ENCODE measurements at regions not wholly inside any gene's neighbourhood (a gene's known extent, or its start where the extent isn't known, plus 50 kb on each side); places are given as distances from the start of the nearest gene placed in this dataset.
"Not testable (repeated sequence)": the region's sequence is repeated elsewhere in the genome, so short reads cannot be mapped to it uniquely, and the experiment has no call there.

DNA sequence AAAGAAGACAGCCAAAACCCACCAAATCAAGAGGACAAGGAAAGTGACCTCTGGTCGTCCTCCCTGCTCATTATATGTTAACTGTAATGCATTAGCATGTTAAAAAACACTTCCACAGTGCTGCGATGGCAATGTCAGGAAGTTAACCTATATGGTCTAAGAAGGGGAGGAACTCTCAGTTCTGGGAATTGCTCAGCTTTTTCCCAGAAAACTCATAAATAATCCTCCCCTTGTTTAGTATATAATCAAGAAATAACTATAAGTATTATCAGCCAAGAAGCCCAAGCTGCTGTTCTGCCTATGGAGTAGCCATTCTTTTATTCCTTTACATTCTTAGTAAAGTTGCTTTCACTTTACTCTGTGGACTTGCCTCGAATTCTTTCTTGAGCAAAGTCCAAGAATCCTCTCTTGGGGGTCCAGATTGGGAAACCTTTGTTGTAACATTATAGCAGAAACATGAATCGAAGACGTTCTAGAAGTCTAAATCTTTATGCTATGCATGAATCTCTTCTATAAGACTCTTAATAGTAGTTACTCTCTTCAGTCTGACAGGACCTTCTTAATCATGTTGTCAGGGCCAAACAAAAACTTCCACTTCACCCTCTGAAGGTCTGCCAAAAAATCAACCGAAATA, 110.0 kb upstream of the VANGL1 start:
- peak; percentile 48 for DNase-seq

DNA sequence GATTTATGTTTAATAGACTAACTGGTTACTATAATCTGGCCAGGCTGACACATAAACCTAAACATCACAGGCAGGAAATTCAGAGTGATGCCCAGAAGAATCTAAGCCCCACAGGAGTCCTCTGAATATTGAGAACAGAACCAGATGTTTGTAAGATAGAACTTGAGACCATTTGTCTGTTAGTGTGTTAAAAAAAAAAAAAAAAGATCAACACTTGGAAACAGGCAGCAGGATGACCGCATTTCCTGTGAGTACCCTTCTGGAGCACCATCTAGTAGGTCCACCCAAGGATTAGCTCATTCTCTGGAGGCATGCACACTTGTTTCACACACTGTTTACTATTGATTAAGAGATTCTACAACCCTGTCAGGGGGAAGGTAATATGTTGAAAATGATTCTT, 111.4 kb upstream of the VANGL1 start:
- peak; percentile 56 for DNase-seq

DNA sequence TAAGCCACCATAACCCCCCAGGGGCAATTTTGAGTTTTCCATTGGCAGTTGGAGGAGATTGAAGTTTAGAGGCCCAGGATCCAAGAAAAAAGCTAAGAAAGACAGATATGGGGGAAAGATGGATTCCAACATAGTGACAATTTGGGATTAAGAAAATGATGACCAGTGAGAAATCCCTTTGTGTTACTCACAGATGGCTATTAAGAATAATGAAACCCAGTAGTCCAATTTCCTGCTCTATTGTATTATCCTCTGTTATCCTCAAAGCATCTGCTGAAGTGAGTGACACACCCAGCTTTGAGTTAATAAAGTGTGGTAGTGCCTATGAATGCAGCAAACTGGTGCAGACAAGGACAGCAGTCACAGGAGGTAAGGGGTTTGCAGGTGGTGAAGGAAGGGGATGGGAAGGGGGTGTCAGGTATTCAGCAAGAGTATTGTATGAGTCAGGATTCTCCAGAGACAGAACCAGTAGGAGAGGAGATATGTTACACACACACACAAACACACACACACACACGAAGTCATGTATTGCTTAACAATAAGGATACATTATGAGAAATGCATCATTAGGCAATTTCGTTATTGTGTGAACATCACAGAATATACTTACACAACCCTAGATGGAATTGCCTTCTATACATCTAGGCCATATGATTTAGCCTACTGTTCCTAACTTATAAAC, 112.4 kb upstream of the VANGL1 start:
- no peak for DNase-seq

DNA sequence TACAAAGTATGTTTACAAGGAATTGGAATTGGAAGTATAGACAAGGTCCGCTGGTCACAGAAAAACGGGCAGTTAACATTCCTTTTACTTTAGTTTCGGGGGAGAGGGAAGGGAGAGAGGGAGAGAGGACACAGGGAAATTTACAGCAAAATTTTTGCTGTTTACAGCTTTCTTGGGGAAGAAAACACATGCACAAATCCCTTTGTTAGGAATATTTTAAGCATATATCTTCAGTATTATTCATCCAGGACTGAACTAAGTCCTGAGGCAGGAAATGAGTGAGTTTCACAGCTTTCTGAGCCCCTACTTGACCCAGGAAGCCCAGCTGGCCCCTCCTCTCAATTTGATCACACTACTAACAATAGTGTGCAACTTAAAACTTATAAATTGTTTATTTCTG, 113.4 kb upstream of the VANGL1 start:
- not testable (repeated sequence) for DNase-seq

DNA sequence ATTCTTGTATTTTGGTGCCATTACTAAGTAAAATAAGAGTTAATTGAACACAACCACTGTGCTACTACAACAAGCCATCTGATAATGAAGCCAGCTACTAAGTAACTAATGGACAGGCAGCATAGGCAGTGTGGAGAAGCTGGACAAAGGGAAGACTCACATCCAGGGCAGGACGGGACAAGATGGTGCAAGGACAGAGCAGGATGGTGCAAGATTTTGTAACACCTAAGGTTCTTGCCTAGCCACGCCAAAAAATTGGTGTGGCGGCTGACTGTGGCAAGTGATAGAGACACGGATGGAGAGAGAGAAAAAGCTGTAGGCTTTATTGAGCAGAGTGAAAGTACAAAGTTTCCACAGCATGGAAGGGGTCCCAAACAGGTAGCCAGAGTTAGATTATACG, 114.0 kb upstream of the VANGL1 start:
- DNase-seq = no peak

DNA sequence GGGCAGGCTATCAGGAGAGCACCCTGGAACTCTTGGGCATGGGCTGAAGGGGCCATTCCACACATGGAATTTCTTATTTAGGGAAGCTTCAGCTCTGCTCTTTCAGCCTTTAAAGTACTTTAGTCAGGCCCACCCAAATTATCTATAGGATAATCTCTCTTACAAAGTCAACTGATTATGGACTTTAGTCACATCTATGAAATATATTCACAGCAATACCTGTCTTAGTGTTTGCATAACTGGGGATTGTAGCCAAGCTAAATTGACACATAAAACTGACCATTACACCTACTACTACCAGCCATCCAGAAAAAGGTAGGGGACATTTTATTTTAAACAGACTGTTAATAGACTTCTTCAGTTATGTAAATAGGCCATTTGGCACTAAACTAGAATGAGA, 114.9 kb upstream of the VANGL1 start:
- no peak for DNase-seq

DNA sequence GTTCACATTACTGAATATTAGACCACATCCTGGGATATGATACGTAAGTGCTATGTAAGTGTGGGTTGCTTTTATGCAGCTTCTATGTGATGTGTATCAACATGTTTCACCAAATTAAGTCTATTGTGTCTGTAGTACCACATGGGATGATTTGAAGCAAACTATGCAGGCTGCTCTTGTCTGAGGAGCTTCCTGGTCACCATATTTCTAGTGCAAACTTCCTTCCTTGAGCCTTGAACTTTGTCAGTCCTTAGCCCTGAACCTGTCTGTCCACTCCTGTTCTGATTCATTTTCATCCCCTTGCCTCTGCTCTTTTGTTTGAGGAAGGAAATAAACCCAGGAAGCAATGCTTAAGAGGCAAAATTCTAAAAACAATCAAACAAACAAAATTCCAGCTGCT, 117.5 kb upstream of the VANGL1 start:
- DNase-seq = no peak

DNA sequence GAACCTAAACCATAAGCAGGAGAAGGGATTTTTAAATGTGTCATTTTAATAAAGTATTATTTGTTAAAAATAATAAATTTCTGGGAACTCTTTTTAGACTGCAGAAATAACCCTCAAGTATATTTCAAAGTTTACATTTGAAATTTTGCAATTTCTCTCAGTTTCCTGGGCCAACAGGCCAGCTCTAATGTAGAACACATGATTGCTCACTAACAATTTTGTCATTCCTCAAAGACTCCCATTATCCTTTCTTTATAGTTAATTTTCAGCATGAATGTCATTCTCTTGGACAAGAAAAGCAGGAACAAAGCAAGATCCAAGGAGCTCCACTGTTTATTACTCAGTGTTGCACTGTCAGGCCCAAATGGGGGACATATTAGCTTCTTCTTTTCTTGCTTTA, 119.4 kb upstream of the VANGL1 start:
- no peak for DNase-seq

DNA sequence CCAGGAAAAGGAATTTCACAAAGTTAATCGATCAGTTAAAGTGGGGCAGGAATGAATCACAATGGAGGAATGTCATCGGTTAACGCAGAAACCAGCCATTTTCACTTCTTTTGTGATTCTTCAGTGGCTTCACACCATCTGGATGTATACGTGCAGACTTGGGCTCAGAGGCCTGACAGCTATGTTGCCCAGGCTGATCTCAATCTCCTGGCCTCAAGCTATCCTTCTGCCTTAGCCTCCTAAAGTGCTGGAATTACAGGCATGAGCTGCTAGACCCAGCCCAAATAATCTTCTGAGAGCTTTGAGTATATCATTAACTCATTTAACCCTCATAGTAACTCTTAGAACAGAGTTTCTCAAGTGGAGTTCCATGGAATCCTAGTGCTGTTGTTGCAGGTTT, 126.5 kb upstream of the VANGL1 start:
- no peak for DNase-seq

DNA sequence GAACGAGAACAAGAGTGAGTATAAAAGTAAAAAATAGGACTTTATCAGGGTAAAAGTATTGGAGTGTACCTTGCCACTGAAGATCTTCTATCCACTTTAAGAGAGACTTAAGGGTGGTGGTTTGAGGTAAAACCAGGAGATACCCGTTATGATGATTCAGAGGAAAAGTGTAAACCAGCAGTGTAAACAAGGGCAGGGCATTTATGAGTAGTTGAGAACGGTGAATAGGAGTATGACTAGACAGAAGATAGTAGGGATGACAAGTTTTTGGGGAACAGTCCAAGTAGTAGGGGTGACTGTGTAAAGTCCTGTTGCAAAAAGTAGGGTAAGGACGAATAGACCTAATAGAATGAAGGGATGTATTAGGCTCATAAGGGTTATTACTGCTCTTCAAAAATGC, 131.5 kb upstream of the VANGL1 start:
- not testable (repeated sequence) for DNase-seq

DNA sequence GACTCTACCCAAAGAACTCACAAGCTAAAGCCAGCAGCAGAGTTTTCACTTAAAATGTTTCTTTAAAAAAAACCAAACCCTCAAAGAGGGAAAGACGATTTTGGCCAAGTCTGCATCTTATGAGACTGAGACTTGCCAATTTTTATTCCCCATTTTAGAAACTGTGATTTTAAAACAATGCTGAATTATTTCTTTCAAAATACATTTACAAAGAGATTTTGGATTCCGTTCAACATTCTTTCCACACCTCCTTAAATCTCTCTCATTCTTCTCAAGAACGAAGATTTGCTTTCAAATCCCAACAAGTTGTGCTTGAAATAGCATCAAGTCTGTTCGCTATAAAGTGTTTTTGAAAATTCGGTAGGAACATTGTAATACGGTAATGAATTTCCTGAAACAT, 133.9 kb upstream of the VANGL1 start:
- DNase-seq = peak; percentile 84

DNA sequence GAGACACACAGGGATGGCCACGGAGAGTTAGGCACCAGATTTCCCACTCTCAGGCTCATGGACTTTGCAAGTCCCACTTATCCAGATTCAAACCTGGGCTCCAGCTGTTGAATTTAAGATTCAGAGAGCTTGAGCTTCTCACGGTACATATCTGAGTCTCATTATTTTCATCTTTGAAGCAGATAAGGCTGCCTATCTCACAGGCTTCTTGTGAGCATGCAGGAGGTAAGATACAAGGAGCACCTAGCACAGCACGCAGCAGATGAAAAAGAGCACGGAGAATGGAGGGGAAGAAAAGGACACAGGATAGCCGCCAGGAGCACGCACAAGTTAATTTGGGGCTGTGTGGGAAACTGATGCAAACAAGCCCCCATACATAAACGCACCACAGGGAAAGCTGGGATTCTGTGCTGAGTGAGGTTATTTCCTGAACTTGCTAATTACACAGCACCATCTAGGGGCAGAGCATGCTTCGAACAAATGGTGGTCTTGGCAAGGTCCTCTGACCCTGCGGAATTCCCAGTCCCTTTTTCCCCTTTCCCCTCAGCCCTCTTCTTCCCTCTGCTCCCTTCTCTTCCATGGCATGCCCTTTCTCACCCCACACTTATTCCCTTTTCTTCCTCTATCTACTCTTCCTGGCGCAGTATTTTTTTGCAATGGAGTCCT, 134.7 kb upstream of the VANGL1 start:
- peak; percentile 61 for DNase-seq

DNA sequence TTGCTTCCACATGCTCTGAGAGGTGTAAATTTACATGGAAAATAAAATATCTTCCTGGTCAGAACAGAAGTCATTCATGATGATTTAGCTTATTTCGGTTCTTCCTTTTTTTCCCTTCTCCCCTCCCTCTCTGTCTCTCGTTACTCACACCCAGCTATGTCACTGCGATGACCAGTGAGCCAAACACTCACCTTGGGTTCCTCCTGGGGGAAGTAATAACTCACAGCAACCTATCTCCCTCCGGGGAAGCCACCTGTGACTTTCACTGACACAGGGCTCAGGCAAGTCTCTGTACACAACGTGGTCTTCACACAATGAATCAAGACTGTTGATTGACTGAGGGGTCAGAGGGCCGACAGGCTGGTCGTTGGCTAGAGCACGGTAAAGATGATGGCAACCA, 135.3 kb upstream of the VANGL1 start:
- no peak for DNase-seq

DNA sequence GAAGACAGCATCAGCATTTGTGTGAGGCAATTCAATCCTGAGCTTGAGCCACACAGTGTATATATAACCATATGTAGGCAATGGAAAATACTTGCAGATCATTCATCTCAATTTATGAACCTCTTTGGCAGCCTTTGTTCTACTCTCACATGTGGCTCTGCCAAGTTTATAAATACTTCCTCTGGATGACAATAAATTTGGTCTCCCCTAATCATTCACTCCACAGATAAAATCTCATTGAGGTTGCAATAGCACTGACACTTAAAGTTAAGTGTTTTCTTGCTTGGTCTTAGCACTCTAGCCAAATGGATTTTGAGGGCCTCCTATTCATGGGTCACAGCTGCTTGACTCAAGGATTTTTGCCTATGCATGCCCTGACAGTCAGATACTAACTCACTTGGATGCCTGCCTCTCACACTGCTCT, 136.6 kb upstream of the VANGL1 start:
- peak; percentile 98 for DNase-seq

DNA sequence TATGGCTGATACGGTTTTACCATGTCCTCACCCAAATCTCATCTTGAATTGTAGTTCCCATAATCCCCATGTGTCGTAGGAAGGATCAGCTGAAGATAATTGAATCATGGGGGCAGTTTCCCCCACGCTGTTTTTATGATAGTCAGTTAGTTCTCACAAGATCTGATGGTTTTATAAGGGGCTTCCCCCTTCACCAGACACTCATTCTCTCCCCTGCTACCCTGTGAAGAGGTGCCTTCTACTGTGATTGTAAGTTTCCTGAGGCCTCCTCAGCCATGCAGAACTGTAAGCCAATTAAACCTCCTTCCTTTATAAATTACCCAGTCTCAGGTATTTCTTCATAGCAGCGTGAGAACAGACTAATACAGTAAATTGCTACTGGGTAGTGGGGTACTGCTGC, 139.6 kb upstream of the VANGL1 start:
- DNase-seq = not testable (repeated sequence)

DNA sequence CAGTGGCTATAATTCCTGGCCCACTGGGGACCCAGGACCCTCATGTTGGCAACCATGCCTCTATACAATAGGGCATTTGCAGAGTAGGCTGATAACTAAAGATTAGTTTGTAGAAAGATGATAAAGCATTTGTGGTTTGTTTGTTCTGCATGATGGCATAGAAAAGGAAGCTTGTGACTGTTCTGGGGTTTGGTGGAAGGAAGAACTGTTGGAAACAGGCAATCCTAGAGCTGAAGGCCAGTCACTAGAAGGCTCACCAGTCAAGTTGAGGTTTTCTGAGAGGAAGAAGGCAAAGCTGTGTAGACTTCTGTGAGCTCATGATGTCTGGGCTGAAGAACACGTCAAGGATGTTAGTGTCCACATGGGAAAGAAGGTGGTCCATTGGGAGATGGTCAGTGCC, 140.3 kb upstream of the VANGL1 start:
- DNase-seq = no peak

DNA sequence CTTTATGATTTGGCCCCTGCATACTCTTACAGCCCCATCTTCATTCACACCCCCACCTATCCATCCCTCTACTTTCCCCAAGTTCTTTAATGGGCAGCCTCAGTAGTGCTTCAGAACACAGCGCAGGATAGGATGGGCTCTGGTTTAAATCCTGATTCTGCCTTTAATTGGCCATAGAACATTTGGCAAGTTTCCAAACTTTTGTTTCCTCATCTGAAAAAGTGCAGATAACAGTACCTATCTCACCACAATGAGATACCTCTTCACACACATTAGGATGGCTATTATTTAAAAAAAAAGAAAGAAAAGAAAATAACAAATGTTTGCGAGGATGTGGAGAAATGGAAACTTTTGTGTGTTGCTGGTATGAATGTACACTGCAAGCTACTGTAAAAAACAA, 142.5 kb upstream of the VANGL1 start:
- DNase-seq = no peak

DNA sequence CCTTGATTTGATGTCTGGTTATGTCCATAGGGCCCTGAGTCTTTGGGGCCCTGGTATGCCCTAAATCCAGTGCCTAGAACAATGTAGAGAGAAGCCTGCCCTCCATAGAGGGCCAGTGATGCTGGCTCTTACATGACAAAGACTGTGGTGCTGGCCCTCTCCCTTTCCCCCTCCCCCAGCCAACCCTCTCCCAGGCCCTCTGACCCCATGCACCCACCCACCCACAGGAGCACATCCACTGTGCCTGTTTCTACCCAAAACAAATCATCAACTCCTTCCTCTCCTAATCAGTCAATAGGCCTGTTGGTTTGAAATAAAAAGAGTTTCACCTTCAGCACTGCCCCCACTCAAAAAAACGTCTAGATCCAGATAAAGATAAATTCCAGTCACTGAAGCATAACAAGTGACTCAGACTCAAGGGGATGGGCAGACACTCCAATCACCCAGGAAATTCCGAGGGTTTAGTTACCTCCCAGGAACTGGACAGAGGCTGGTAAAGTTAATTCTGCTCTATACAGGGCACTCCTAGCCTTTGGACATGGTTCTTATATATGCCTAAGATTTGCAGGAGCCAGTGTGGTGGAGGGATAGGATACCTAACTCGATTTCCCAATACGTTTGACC, 144.8 kb upstream of the VANGL1 start:
- no peak for DNase-seq

DNA sequence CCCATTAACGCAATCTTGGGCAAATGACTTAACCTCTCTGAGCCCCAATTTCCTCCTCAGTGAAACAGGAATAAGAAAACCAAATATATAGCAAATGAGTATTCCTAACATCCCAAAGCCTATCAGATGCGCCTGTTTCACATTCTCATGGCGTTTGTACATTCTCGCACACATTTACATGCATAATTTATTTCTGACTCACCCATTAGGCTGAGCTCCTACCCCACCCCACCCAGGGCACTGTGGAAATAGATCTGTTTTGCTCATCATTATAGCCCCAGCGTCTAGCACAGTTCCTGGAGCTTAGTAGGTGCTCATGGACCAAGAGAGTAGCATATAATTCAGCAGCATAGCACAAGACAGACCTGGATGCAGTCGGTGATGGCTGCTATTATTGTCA, 146.1 kb upstream of the VANGL1 start:
- DNase-seq = no peak

DNA sequence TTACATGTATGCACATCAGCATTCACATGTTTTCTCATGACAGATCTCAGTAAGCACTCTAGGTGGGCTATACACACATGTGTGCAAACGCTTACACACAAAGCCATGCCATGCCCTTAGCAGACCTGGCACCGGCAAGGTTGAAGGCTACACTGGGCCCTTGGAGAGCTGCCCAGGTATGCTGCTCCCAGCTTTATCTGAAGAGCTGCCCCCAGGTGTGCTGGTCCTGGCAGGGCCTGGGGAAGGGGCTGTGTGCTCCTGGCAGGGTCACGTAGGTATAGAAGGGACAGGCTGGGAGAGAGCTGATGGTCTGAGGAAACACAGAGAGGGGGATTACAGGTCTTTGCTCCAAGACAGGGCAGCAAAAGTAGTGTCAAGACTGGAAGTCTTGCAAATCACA, 146.7 kb upstream of the VANGL1 start:
- no peak for DNase-seq

DNA sequence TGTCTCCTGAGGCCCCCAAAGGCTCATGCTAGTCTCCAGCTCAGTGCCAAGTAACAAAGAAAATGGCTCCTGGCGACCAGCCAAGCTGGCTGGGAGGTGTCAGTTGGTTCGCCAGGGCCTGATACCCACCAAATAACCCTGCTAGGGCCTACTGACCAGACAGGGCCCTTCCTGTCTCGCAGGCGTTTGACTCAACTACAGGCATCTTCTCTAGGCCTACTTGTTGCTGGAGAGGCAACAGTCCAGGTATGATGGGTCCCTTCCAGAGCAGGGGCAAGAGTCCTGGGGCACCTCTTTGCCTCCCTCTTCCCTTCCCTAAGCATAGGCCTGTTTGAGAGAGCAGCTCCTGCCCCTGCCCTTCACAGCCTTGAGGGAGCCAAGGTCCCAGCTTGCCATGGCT, 147.9 kb upstream of the VANGL1 start:
- DNase-seq = no peak

DNA sequence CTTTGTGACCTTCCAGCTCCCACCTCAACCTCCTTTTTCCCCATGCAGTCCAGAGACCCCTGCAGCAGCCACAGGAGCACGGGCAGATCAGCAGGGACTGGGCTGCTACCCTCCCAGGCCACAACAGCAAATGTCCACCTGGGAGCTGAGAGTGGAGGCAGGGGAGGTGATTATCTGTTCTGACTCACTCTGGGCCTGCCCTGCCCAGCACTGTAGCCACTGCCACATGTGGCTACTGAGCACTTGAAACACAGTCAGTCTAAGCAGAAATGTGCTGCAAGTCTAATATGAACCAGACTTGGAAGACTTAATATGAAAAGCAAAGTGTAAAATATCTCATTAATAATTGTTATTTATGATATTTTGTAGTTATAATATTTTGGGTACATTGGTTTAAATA, 148.9 kb upstream of the VANGL1 start:
- DNase-seq = no peak

DNA sequence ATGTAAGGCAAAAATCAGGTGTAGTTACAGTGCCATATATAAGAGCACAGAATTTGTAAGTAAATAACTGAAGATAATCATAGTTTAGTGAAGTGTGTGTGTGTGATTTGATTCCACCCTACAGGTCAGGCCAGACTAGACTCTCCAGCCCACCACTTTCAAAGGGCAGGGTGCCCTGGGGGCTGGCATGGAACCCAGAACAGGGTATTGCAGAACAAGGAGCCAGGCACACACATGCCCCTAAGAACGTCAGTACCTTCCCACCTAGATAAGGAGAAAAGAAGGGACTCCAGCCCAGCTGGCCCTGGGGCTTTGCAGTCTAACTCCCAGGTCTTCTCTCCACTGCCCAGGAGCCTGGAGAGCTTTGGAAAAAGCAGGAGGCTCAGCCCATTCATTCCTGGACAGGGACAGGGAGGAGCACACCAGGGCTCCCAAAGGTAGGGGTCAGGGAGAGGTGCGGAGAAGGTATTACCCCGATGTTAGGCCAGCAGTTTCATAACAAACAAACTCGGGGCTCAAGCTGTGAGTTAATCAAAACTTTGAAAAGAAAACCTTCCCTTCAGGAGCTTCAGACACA, 149.7 kb upstream of the VANGL1 start:
- DNase-seq = no peak

Measured in skin of body (tissue), 1 donor.